Erythroblast (primary cell): ENCODE measurements at regions not wholly inside any gene's neighbourhood (a gene's known extent, or its start where the extent isn't known, plus 50 kb on each side); places are given as distances from the start of the nearest gene placed in this dataset.

Experiments
- GATA1 ChIP-seq: IDR thresholded peaks from 2 replicates; pipeline ENCODE4 v1.6.1; 2011; ENCODE audit warnings: low read depth, mild to moderate bottlenecking, control low read depth, low read length, moderate library complexity
- POLR2A ChIP-seq: IDR thresholded peaks from 2 replicates; pipeline ENCODE4 v1.6.1; 2011; ENCODE audit warnings: mild to moderate bottlenecking, low read length

GRCh38 chr7:119802147-119802546 is 470.8 kb upstream of the KCND2 start:
- TF ChIP-seq POLR2A (no peak), GATA1 (no peak)
